ENCODE measurements at regions not wholly inside any gene's neighbourhood (a gene's known extent, or its start where the extent isn't known, plus 50 kb on each side); places are given as distances from the start of the nearest gene placed in this dataset.

- DNase-seq, result no peak
These were observed 243.7 kb upstream of the PDE10A start for GRCh38 chr6:165906736-165907135.

DNA sequence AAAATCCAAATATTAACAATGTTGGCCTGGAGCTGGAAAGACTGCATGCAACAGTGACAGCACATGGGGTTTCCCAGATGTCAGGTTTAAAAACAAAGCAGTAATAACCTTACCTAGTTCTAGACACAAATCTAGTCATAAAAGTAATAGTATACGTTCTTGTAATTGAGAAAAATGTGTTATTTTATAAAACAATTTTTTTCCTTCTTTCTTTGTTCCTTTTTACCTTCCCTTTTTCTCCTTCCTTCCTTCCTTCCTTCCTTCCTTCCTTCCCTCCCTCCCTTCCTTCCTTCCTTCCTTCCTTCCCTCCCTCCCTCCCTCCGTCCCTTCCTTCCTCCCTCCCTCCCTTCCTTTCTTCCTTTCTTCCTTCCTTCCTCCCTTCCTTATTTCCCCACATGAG is 242.7 kb upstream of the PDE10A start:
- DNase-seq, result no peak

- DNase-seq, result no peak
These were observed 237.9 kb upstream of the PDE10A start for GRCh38 chr6:165900970-165901369.

GRCh38 chr6:165899611-165900010 is 236.6 kb upstream of the PDE10A start:
- no peak for DNase-seq

DNA sequence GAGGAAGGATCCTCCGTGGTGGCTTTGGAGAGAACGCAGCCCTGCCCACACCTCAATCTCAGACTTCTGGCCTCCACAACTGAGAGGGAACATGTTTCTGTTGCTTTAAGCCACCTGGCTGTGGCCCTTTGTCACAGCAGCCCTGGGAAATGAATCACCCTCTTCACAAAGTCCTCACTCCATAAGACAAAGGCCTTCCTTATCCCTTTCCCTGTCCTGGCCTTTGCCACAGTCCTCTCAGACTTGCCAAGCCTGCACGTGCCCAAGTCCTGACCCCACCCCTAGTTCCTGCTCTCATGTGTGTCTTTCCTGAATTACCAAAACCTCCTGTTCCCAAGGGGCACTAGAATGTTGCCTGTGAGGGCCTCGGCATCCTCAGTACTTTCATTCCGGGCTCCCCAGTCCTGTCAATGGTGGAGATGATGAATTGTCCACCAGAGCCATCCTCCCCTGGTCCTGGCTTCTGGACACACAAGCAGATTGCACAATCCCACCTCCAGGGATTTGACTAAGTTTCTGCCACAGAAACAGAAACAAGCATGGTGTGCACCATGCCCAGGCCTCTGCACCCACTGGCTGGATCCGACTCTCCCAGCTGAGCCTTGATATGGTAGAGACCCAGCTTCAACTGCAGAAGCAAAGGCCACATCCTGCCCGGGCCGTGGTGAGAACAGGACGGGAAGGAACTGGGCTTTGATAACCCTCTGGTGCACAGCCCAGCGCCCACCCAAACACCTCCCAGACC is 232.6 kb upstream of the PDE10A start:
- no peak for DNase-seq

DNA sequence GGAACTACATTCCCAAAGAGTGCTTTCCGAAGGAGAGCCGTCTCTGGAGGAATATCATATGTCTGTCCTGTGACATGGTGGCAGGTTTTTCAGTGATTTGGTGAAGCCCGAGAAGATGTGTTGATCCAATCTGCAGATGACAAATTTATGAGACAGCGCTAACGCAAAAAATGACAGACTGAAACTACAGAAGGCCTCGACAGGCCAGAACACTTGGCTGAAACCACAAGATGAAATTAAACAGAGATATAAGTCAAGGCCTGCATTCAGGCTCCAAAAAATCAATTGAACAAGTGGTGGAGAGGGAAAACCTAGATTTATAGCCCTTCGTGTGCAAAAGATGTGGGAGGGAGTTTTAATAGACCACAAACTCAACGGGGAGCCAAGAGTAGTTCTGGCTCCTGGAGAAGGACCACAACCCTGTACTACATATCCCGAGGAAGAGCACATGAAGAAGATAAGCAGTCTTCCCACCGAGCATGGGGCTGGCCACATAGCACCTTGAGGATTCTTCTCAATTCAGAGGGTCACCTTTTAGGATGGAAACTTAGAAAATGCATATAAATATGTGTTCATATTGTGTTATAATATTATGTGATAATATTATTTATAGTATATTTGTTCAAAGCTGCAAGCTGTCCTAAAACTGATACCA is 231.3 kb upstream of the PDE10A start:
- DNase-seq, result no peak

DNA sequence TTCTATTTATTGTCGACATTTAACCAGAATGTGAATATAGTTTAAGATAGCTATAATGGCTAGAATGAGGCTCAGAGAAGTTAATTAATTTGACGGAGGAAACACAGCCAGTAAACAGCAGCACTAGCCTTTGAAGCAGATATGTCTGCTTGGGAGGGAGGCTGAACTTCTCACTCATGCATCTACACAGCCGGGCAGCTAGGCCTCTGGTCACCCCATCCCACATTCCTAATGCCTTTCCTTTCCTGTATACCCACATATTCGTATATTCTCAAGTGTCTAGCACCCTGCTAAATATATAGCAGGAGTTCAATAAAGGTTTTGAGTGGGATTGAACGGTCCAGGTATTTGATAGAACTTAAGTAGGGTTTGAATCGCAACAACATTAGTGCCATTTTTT is 230.4 kb upstream of the PDE10A start:
- no peak for DNase-seq

- no peak for DNase-seq
These were observed 228.3 kb upstream of the PDE10A start for GRCh38 chr6:165891320-165891719.

DNA sequence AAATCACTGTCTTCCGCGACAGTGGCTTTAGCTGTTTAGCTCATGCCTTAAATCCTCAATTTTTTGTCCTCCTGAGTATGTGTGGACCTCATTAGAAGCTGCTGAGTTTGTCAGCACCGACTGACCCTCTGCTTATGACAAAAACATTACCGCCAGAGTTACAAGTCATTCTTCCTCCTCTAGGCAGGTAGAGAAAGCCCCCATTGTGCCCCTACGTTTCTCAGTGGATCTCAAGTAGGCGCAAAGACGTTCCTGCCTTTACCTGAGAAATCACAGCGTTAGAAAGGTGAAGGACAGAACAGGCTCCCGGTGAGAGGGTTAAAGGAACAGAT is 227.3 kb upstream of the PDE10A start:
- no peak for DNase-seq

DNA sequence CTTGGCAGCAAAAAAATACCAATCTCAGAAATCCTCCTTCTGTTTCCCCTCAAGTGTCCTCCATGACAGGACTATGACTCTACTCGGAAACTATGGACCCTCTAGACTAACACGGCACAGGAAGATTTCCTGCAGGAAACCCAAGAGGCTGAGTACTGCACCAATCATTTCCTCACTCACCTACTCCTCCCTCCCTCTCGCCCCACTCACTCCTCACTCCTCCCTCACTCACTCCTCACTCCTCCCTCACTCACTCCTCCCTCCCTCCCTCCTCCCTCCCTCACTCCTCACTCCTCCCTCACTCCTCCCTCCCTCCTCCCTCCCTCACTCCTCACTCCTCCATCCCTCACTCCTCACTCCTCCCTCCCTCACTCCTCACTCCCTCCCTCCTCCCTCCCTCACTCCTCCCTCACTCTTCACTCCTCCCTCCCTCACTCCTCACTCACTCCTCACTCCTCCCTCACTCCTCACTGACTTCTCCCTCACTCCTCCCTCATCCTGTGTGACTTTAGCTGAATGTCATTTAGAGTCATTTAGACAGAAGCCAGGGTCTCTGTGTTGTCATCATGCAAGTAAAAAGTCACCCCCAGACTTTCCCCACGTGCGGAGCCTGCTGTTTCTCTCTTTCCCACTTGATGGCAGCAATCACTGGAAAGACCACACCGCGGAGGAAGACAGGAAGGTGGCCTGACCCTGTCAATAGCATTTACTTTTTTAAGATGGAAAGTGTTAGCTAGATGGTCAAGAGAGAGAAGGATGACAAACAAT is 226.8 kb upstream of the PDE10A start:
- DNase-seq, result no peak

DNA sequence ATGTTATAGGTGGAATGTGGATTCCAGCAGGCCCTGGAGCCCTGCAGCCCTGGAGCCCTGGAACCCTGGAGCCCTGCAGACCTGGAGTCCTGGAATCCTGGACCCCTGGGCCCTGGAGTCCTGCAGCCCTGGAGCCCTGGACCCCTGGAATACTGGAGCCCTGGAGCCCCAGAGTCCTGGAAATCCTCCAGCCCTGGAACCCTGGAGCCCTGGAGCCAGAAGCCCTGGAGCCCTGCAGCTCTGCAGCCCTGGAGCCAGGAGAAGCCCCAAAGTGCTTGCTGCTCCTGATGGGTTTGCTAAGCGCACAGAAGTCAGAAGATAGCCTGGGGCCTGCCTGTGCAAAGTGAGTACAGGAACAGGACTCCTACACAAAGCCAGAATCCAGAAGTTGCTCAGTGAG is 223.1 kb upstream of the PDE10A start:
- DNase-seq, result no peak

DNA sequence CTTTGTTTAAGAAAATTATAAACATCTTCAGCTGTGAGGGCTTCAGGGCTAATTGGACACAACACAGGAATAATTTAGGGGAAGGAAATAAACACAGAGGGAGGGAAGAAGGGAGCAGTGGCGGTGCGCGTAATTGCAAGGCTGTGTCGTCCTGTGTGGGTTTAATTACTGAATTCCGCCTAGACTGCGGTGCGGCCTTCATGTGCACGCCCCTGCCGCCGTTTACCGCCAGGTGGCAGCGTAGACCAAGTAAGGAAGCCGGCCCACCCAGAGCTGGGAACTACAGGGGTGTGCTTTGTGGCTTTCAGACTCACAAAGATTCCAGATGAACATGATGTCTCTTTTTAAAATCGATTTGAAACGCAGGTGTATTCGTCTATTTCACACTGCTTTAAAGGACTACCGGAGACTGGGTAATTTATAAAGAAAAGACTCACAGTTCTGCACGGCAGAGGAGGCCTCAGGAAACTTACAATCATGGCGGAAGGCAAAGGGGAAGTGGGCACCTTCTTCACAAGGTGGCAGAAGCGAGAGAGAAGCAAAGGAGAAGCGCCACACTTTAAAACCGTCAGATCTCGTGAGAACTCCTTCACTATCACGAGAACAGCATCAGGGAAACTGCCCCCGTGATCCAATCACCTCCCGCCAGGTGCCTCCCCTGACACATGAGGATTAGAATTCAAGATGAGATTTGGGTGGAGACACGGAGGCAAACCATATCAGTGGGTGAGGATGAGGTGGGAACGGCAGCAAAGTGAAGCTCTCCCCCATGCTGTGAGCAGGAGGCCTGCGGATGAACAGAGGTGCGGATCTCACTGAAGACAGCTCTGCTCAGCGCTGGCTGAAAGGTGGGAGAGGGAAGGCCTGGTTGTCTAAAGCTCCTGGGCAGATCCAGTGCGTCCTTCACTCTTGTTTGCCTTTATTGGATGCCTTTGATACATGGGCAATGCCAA is 222.0 kb upstream of the PDE10A start:
- DNase-seq, result peak; percentile 43 to 48

GRCh38 chr6:165883851-165884640 is 221.0 kb upstream of the PDE10A start:
- no peak for DNase-seq

DNA sequence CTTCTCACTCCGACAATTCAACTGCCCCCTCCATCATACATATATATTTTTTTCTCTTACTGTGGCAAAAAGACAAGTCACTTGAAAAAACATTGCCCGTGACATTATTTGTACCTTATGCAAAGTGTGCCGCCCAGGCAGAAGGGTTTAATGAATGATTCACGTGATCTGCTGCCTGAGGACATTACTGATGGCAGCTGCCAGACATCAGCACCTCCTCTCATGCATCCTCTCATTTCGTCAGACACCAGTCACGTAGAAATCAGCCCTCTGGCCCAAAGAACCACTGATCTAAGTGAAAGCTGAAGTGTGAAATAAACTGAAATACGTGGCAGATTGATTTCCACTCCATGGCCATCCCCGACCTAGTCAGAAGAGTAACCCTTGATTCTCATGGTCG is 218.8 kb upstream of the PDE10A start:
- no peak for DNase-seq

GRCh38 chr6:165880686-165881085 is 217.6 kb upstream of the PDE10A start:
- no peak for DNase-seq

- no peak for DNase-seq
These were observed 214.7 kb upstream of the PDE10A start for GRCh38 chr6:165877773-165878172.

DNA sequence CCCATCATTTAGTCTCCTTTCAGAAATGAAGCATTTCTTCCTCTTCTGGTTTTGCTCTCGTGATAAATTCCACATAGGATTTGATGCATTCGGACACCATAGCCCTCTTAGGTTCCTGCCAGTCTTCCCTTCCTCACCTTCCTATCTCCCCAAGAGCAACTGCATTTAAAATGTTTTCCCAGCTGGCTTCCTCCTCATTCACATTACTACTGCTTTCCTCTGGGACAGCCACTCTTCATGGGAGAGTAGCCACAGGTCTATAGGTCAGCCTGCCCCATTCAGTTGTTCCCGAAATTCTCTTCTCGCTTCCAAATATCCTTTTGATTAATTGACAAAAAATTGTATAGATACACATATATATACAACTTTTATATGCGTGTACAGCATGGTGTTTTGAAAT is 214.2 kb upstream of the PDE10A start:
- DNase-seq, result no peak

- no peak for DNase-seq
These were observed 213.5 kb upstream of the PDE10A start for GRCh38 chr6:165876588-165876987.

DNA sequence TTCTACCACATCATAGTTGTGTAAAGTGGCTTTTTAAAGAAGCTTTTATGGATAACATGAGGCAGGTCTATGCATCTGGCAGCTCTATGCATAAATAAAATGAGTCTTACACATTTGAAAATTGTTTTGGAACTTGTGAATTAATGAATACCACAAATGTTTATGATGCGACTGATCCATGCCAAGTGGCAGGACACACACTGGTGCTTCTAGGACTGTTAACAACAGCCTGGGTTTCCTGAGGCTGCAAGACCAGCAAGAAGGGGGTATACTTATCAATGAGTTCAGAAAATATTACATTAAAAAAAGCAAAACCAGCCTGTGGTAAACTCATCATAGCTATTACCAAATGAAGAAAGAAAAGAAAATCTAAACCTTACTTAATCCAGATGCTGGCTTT is 212.9 kb upstream of the PDE10A start:
- no peak for DNase-seq

GRCh38 chr6:165873976-165874375 is 210.9 kb upstream of the PDE10A start:
- no peak for DNase-seq

DNA sequence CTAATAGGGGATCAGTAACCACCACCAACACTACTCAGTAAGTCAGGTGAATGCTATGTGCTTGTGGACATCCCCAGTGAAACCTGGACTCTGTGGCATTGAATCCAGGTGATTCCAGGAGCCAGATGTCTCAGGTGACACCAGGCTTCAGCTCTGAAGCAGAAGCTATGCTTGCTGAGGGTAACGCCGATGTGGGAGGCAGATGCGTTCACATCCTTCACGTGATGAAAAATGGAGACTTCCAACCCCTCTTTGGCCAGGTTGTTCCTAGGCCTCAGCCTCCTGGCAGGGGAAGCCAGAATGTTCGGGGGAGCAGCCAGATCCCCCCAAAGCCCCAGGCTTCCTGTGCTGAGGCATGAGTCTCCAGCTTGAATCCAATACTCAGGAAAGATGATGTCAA is 209.8 kb upstream of the PDE10A start:
- no peak for DNase-seq

- DNase-seq, result no peak
These were observed 209.3 kb upstream of the PDE10A start for GRCh38 chr6:165872311-165872710.
